ENCODE measurements at regions not wholly inside any gene's neighbourhood (a gene's known extent, or its start where the extent isn't known, plus 50 kb on each side); places are given as distances from the start of the nearest gene placed in this dataset.

- TF ChIP-seq CTCF (IDR thresholded peaks at IDR 0.05) (no peak), BHLHE40 (IDR thresholded peaks at IDR 0.05; ENCODE audit: low read depth, low read length) (no peak), POLR2A (IDR thresholded peaks at IDR 0.05; ENCODE audit: low read length) (no peak), ELK1 (IDR thresholded peaks at IDR 0.05; ENCODE audit: low read depth, low read length) (no peak), RFX5 (IDR thresholded peaks at IDR 0.05) (no peak), RAD21 (conservative IDR thresholded peaks at IDR 0.05 in 1 of 2, IDR thresholded peaks at IDR 0.05 in 1 of 2) (no peak), MAX (IDR thresholded peaks at IDR 0.05) (no peak), NR3C1 (IDR thresholded peaks at IDR 0.05) (no peak)
Measured at GRCh38 chr1:30081379-30082102, 641.8 kb downstream of the MATN1 start.
